ENCODE measurements at regions not wholly inside any gene's neighbourhood (a gene's known extent, or its start where the extent isn't known, plus 50 kb on each side); places are given as distances from the start of the nearest gene placed in this dataset.

- TF ChIP-seq, protein P1, sequence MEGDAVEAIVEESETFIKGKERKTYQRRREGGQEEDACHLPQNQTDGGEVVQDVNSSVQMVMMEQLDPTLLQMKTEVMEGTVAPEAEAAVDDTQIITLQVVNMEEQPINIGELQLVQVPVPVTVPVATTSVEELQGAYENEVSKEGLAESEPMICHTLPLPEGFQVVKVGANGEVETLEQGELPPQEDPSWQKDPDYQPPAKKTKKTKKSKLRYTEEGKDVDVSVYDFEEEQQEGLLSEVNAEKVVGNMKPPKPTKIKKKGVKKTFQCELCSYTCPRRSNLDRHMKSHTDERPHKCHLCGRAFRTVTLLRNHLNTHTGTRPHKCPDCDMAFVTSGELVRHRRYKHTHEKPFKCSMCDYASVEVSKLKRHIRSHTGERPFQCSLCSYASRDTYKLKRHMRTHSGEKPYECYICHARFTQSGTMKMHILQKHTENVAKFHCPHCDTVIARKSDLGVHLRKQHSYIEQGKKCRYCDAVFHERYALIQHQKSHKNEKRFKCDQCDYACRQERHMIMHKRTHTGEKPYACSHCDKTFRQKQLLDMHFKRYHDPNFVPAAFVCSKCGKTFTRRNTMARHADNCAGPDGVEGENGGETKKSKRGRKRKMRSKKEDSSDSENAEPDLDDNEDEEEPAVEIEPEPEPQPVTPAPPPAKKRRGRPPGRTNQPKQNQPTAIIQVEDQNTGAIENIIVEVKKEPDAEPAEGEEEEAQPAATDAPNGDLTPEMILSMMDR (IDR thresholded peaks at IDR 0.05; ENCODE audit: low read depth, low read length): no peak
- H3K4me3 ChIP-seq (ENCODE audit: low read depth, low read length): no peak overlapping the region
Observed at GRCh38 chr5:159735036-159735435, 181.2 kb upstream of the ADRA1B start.

- H3K4me3 ChIP-seq (ENCODE audit: low read depth, low read length): no peak overlapping the region
Observed at GRCh38 chr5:159735749-159736660, 180.3 kb upstream of the ADRA1B start.

GRCh38 chr5:159736844-159737243 is 179.4 kb upstream of the ADRA1B start:
- H3K4me3 ChIP-seq (ENCODE audit: low read depth, low read length): no peak overlapping the region
- TF ChIP-seq, protein P1 (IDR thresholded peaks at IDR 0.05; ENCODE audit: low read depth, low read length): no peak

More at GRCh38 chr5:159735749-159736660, 180.3 kb upstream of the ADRA1B start:
- TF ChIP-seq, protein P1 (IDR thresholded peaks at IDR 0.05; ENCODE audit: low read depth, low read length): no peak

GRCh38 chr5:159737263-159737662 is 179.0 kb upstream of the ADRA1B start:
- TF ChIP-seq, protein P1 (IDR thresholded peaks at IDR 0.05; ENCODE audit: low read depth, low read length): no peak
- H3K4me3 ChIP-seq (ENCODE audit: low read depth, low read length): no peak overlapping the region

GRCh38 chr5:159741829-159742322 is 174.4 kb upstream of the ADRA1B start:
- H3K4me3 ChIP-seq (ENCODE audit: low read depth, low read length): no peak overlapping the region
- TF ChIP-seq, protein P1 (IDR thresholded peaks at IDR 0.05; ENCODE audit: low read depth, low read length): no peak

DNA sequence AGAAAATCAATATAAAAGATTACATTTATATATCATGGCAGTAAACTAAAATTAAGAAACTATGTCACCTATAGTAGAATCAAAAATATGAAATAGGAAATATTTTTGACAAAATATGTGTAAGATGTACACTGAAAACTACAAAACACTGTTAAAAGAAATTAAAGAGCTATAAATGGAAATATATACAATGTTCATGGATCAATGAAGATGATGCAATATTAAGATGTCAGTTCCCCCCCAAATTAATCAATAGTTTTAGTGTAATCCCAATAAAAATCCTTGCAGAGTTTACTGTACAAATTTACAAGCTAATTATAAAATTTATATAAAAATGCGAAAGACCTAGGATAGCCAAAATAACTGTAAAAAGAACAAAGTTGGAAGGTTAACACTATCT is 173.0 kb upstream of the ADRA1B start:
- TF ChIP-seq, protein P1 (IDR thresholded peaks at IDR 0.05; ENCODE audit: low read depth, low read length): no peak
- H3K4me3 ChIP-seq (ENCODE audit: low read depth, low read length): no peak overlapping the region

GRCh38 chr5:159746707-159747106 is 169.6 kb upstream of the ADRA1B start:
- no peak overlapping the region for H3K4me3 ChIP-seq (ENCODE audit: low read depth, low read length)
- TF ChIP-seq, protein P1 (IDR thresholded peaks at IDR 0.05; ENCODE audit: low read depth, low read length): no peak
